Neural cell (in vitro differentiated cells): ENCODE measurements at regions not wholly inside any gene's neighbourhood (a gene's known extent, or its start where the extent isn't known, plus 50 kb on each side); places are given as distances from the start of the nearest gene placed in this dataset.

ENCODE experiments used
- CTCF ChIP-seq: fragments of 450-650 bp; IDR thresholded peaks from 2 replicates; pipeline ENCODE4 v1.5.1; 2014; ENCODE audit warnings: antibody characterized with exemption, mild to moderate bottlenecking, moderate library complexity; ENCODE audit not compliant: poor library complexity, severe bottlenecking
- MXI1 ChIP-seq: fragments of 450-650 bp; conservative IDR thresholded peaks from 2 replicates; pipeline ENCODE4 v1.6.1; 2014; ENCODE audit warnings: antibody characterized with exemption, mild to moderate bottlenecking; ENCODE audit not compliant: poor library complexity, severe bottlenecking
- POLR2AphosphoS5 ChIP-seq: IDR thresholded peaks from 2 replicates; pipeline ENCODE4 v1.6.1; 2012

- TF ChIP-seq CTCF (no peak), MXI1 (no peak), POLR2AphosphoS5 (no peak)
These were observed 137.1 kb downstream of the ZNF365 start for GRCh38 chr10:62511238-62511637.
